ENCODE measurements at regions not wholly inside any gene's neighbourhood (a gene's known extent, or its start where the extent isn't known, plus 50 kb on each side); places are given as distances from the start of the nearest gene placed in this dataset.

- no peak for TF ChIP-seq CTCF (conservative IDR thresholded peaks at IDR 0.05)
- no peak for TF ChIP-seq ZFX (IDR thresholded peaks at IDR 0.05)
These were observed 311.7 kb downstream of the FBXW7 start for GRCh38 chr4:152224223-152224622.
